ENCODE measurements at regions not wholly inside any gene's neighbourhood (a gene's known extent, or its start where the extent isn't known, plus 50 kb on each side); places are given as distances from the start of the nearest gene placed in this dataset.
A peak's percentile ranks its signal among the peaks of the same experiment; 100 is the strongest.

DNA sequence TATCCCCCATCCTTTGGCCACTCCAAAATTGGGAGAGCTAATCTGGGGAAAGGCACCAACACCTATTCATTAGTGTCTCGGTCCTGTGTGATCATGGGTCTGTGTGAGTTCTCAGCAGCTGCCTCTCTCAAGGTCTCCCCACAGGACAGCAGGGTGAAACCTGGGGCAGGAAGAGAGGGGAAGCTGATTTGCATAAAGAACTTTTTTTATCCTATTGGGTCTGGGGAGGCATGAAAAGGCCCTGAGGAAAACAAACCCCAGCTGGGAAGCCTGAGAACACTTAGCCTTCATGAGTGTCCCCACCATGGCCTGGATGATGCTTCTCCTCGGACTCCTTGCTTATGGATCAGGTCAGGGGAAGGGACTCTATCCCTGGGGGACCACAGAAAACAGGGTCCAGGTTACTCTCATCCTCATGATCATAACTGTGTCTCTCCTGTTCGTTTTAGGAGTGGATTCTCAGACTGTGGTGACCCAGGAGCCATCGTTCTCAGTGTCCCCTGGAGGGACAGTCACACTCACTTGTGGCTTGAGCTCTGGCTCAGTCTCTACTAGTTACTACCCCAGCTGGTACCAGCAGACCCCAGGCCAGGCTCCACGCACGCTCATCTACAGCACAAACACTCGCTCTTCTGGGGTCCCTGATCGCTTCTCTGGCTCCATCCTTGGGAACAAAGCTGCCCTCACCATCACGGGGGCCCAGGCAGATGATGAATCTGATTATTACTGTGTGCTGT, 116.0 kb upstream of the TOP3B start:
- DNase-seq (ENCODE audit: low read depth) = no peak

DNA sequence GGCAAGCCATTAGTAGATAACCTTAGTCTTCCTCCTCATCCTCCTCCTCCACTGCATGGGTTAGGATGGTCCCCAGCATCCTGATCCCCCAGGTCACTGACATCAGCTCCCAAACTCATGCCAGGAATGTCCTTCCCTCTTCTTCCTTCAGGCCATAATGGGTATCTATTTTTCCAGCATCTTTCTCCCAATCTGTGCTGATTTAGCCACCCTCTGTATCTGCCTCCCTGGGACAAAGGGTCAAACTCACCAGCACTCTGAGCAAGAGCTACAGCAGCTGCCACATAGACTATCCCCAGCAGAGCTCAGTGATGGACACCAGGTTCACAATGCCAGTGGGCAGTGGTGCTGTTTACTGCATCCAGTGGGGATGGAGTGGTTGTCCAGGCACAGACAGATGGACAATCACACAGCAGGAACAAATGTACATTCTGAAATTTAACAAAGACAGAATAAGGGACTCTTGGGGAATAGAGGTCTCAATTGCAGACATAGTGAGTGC, 115.2 kb upstream of the TOP3B start:
- DNase-seq (ENCODE audit: low read depth) = no peak

DNA sequence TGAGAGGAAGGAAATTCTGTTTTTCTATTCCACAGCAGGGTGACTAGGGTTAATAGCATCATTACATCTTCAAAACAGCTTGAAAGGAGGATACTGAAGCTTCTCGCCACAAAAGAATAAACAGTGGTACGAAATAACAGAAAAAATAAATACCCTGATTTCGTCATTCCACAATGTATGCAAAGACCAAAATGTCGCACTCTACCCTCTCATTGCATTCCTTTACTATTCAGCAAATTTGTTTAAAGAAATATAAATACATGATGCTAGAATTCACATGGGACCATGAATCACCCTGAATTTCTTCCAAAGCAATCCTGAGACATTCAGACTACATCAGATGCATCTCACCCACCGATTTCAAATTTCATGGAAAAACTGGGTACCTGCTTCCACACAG, 112.3 kb upstream of the TOP3B start:
- no peak for DNase-seq (ENCODE audit: low read depth)

DNA sequence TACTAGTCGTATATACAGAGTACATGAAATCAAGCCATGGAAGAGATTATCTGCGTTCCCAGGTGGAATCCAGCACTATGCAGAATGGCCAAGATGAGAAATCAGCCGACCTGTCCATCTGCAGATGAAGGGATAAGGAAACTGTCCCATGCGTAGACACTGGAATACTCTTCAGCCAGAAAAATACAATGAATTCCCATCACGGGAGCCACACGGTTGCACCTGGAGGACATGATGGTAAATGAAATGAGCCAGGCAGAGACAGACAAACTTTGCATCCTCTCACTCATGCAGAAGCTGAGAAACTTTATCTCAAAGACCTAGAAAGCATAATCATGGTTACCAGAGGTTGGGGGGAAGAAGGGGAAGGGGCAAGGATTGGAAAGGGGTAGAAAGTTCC, 111.9 kb upstream of the TOP3B start:
- DNase-seq (ENCODE audit: low read depth) = no peak

DNA sequence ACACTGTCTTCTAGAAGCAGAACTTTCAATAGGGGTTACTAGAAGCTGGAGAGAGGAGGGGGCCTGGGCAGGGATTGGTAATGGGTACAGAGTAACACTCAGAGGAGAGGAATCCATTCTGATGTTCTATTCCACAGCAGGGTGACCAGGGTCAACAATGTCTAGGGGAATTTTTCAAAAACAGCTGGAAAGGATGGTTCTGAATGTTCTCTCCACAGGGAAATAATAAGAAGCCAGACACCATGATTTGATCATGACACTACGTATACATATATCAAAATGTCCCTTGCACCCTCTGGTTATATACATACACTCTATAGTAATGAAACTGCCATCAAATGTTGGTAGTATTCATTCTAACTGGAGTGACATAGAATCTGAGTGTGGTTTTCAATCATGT, 111.2 kb upstream of the TOP3B start:
- no peak for DNase-seq (ENCODE audit: low read depth)

DNA sequence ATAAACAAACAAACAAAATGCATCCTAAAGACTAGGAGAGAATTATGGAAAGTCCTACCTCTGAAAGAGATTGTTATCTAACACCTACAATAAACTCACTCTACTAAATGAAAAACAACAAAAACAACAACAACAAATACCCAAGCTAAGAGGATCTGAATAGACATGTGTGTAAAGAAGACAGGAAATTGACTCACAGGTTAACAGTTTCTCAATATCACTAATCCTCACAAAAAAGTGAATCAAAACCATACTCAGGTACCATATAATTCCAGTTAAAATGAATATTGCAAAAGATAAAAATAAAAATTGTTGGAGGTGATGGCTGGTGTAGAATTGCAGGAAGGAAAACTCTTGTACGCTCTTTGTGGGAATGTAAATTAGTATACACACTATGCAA, 110.4 kb upstream of the TOP3B start:
- no peak for DNase-seq (ENCODE audit: low read depth)

DNA sequence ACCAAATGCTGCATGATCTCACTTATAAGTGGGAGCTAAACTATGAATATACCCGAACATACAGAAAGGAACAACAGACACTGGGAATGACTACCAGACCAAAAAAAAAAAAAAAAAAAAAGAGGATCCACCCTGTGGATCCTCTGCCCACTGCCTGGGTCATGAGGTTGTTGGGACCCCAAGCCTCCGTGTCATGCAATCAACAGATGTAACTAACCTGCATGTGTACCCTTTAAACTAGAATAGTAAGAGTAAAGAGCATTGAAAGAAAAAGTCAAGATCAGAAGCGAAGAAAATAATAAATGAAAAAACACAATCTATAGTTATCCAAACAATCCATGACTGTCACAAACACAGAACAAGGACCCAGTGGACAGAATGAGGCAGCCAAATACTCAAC, 109.5 kb upstream of the TOP3B start:
- DNase-seq (ENCODE audit: low read depth) = no peak

DNA sequence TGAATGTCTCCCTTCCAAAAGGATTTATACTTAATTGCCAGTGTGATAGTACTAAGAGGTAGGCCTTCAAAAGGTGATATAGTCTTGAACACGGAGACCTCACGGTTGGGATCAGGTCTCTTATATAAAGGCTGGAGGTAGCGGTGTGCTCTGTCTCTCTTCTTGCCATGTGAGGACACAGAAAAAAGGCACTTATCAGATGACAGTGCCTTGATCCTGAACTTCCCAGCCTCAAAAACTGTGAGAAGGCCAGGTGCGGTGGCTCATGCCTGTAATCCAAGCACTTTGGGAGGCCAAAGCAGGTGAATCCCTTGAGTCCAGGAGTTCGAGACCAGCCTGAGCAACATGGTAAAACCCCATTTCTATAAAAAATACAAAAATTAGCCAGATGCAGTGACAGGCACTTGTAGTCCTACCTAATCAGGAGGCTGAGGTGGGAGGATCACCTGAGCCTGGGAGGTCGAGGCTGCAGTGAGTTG, 108.9 kb upstream of the TOP3B start:
- no peak for DNase-seq (ENCODE audit: low read depth)

DNA sequence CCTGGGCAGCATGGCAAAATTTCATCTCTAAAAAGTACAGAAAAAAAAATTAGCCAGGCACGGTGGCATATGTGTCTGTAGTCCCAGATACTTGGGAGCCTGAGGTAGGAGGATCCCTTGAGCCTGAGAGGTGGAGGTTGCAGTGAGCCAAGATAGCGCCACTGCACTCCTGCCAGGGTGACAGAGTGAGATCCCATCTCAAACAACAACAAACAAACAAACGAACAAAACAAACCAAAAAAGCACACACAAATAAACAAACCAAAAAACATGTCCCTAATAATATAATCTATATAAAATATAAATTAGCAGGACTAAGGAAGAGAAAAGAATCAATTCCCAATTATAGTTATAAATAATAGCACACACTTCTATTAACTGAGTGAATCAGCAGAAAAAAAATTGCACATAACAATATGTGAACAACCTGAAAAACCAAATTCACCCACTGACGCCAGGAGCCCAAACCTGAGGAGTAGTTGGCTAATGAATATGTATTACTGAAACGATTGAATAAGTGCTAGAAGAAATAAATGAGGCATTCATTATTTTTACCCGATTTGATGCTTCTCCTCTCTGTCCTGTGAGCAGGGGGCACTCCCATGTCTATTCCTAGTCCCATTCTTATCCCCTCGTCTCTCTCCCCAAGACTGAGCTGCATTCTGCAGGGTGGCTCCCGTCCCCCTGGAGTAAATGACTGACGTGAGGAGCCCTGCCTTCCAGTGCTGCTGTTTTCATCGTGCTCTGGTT, 108.2 kb upstream of the TOP3B start:
- no peak for DNase-seq (ENCODE audit: low read depth)

DNA sequence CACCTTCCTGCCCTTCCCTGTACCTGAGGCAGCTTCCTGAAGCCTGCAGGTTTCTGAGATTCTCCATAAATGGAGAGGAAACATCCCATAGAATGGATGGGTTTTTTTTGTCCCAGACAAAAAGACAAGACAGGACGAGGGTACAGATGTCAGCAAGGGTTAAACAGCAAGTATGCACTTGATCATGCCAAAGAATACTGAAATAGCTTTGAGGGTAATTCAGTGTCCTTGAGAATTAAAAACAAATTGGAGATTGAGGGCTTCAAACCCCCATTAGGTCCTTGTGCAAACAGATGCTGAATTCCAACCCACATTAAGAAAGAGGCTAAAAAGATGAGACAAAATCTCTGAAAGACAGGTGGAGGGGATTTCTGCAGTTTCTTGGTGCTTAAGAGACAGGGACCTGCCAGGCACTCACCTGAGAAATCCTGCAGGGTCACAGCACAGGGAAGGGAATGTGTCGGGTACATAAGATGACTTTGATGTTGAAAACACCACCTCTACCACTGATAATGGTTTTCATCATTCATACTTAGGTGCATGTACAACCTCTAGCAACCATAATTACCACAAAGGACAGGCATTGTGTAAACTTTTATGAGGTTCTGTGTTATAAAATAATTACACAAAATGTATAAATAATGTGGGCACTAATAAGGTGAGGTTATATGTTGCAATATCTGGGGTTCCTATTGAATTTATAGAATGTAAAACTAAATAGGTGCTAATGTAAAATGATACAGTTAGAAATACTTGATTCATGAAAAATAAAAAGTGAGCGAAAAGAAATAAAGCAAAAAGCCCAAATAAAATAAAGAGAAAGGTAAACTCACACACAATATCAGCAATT, 107.1 kb upstream of the TOP3B start:
- DNase-seq (ENCODE audit: low read depth) = no peak

DNA sequence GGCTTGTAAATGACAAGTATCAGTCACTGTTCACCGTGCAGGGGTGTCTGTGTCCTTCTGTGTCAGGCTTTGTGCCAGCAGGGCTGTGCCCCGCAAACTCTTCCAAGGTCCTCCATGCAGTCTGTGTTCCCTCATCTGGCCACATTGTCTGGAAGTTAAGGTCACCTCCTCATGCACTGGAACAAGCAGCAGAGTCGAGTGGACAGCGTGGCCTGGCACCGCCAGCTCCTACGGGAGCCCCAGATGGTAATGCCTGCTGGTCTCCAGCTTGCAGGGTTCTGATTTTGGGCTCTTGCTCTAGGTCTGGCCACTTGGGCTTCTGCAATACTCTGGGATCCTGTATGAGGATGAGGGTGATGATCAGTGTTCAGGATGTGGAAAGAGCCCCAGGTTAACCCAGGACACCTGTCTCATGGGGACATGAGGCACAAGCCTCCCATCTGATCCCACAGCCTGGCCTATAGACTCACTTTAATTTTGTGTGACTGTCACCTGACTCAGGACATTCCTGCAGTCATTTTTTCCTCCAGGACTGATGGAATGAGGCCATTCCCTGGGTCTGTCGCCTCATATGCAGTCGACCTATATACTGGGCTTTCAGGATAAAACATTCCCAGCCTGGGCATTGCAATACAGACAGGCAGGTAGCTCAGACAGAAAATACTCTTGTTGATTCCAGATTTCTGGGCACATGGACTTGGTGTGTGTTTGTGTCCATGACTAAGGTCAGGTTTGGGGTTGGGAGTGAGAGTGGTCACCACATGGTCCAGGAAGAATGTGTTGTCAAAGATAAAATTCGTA, 106.3 kb upstream of the TOP3B start:
- DNase-seq (ENCODE audit: low read depth) = no peak

DNA sequence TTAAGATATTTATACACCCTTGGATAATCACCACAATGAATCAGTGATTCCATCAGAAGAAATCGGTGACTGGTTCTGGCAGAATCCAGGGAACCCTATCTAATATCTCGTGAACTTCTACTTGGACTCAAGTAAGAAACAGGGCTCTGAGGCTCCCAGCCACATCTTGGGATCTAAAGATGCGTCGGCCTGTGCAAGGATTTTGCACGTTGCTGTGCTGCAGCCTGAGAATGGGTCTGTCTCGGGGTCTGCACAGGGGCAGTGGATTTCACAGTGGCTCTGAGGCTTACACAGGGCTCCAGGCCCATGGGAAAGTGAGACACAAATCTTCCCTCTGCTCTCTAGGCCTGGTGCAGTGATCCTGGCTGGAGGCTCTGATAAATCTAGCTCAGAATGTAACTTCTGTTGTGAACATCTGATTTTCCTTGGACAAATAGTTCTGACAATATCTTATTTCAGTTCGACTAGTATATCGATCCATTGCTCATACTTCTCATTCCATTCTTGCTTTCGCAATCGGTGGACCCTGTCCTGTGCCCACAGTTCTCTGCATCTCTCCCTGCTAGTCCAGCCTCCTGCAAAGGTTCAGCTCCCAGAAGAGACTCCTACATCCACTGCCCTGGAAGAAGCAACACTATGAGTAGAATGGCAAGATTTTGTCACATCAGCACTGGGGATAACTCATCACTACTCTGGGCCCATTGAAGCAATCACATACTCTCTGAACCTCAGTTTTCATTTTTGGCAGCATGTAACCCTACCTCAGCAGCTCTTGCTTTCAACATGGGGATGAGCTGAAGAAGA, 105.5 kb upstream of the TOP3B start:
- no peak for DNase-seq (ENCODE audit: low read depth)

DNA sequence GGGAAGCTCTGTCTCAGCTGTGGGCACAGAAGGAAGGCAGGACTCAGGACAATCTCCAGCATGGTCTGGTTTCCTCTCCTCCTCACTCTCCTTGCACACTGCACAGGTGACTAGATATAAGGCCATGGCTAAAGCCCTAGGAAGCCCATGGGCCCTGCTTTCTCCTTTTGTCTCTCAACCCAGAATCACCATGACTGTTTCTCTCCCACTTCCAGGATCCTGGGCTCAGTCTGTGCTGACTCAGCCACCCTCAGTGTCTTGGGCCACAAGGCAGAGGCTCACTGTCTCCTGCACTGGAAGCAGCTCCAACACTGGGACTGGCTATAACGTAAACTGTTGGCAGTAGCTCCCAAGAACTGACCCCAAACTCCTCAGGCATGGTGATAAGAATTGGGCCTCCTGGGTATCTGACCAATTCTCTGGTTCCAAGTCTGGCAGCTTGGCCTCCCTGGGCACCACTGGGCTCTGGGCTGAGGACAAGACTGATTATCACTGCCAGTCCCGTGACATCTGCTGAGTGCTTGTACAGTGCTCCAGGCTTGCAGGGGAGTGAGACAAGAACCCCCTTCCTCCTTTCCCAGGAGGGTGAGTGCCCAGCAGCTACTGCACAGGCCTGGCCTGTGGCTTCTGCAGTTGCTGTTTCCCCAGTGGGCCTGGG, 104.0 kb upstream of the TOP3B start:
- peak; percentile 27 for DNase-seq (ENCODE audit: low read depth)

DNA sequence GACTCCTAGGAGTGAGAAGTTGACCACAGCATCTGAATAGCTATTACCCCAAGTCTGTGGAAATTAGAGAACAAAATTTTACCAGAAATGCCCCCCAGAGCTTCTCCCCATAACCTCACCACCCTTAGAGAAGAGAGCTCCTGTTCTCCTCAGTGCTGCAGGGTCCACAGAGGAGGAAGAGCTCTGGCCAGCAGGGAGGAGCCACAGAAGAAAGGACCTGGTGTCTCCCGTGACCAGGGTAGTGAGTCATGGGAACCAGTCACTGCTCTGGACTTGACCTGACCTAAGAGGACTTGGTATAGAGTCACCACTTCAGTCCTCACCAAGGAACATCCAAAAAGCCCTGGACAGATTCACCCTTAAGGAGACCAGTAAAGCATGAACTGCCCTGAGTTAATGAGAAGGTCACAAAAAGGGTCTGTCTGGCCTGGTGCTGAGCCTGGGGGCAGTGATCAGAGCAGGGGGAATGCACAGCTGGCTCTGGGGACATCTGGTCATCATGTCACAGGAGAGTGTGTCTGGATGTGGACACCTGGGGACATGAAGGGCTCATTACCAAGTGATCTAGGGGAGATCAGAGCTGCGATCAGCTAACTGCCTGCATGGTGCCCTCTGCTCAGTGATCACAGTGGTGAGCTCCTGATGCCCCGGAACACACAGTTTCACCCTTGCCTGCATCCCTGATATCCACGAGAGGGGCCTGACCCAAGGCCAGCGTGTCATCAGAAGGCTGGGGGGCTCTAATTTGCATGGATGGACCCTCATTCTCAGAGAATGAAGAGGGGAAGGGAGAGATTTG, 103.3 kb upstream of the TOP3B start:
- peak; percentile 60 for DNase-seq (ENCODE audit: low read depth)

DNA sequence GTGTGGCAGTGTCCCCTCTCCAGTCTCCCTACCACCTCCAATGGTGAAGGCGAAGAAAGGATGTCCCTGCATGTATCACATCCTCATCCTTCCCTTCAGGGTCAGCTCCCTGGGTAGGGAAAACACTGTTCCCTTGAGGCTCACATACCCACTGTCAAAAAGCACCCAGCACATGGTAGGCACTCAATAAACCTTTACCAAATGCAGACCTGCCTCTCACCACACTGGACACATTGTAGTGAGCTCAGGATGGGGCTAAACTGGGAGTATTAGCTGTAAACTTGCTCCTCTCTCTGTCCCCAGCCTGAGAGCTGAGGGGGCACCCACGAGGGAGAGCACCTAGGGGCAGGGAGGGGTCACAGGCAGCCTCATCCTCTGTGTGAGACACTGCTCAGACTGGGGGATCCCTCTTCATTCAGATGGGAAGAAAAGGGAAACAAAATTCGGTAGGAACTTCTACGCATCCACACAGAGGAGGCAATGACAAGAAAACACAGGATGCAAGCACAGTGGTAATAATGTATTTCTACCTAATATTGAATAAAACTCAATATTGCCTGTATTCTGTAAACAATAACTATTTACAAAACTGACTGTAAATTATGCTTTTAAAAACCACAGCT, 101.6 kb upstream of the TOP3B start:
- no peak for DNase-seq (ENCODE audit: low read depth)

DNA sequence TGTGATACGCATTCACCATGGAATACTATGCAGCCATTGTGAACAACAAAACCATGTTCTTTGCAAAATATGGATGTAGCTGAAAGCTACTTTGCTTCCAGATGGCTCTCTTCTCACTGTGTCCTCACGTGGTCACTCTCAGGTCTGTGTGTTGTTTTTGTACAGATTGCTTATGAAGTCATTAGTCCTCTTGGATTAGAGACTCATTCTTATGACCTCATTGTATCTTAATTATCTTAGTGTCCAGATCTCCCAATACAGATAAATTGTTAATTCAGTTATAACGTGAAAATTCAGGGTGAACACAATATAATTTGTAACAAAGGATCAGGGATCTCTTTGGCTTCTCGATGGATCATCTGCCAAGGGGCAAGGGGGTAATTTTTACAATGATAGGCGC, 100.4 kb upstream of the TOP3B start:
- no peak for DNase-seq (ENCODE audit: low read depth)

DNA sequence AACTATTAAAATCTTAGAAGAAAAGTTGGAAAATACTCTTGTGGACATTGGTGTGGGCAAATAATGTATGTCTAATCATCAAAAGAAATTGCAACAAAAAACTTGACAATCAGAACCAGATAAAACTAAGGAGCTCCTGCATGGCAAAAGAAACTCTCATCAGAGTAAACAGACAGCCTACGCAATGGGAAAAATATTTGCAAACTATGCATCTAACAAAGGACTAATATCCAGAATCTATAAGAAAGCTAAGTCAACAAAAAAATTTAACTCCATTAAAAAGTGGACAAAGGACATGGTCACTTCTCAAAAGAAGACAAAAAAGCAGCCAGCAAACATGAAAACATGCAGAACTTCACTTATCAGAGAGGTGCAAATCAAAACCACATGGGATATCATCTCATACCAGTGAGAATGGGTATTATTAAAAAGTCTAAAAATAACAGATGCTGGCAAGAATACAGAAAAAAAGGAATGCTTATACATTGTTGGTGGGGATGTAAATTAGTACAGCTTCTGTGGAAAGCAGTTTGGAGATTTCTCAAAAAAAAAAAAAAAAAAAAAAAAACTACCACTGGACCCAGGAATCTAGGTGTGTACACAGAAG, 99.7 kb upstream of the TOP3B start:
- DNase-seq (ENCODE audit: low read depth) = no peak

DNA sequence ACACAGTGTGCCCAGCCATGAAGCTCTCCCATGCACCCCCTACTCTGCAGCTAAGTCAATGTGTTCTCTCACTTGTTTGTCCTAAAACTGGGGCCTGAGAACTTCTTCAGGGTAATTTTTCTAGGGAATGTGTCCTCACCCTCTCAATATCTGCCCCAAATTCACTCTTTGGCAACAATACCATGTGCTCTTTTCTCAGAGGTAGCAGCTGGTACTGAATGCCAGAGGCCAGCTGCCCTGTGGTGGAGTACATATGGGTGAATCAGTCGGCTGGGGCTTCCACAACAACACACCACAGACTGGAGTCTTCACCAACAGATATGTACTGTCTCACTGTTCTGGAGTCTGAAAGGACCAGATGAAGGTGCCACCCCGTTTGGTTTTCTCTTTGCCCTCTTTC, 97.7 kb upstream of the TOP3B start:
- no peak for DNase-seq (ENCODE audit: low read depth)

Data from HT1080 (cell line).